ENCODE measurements at regions not wholly inside any gene's neighbourhood (a gene's known extent, or its start where the extent isn't known, plus 50 kb on each side); places are given as distances from the start of the nearest gene placed in this dataset.

- intact Hi-C loops (cut with micrococcal nuclease) (no loop called here), in situ Hi-C loops (cut with MboI) (no loop called here)
- no TSS peak for BruUV-seq (replicated peaks)
- Histone ChIP-seq H3K4me2 (ENCODE audit: insufficient read depth, low read length) (no peak overlapping the region), H4K20me1 (replicated peaks; ENCODE audit: control insufficient read depth, insufficient read depth, low read length) (no peaks in the 10 kb centered on the region), H3K79me2 (ENCODE audit: control insufficient read depth, insufficient read depth, low read length) (no peaks in the 10 kb centered on the region), H3K4me3 (peak overlapping the region; percentile 4; the same call in 1 of the 2 replicates), H2AFZ (ENCODE audit: low read depth, low read length) (no peak overlapping the region), H3K9me1 (ENCODE audit: control insufficient read depth, insufficient read depth, low read length) (no peaks in the 10 kb centered on the region), H3K9ac (ENCODE audit: insufficient read depth in 1 of 2, low read depth in 2 of 2, low read length in 2 of 2) (peak overlapping the region in 1 of 2 experiments; percentile 31; a peak in 1 of 4 replicates), H3K36me3 (ENCODE audit: control insufficient read depth, insufficient read depth, low read length) (no peaks in the 10 kb centered on the region), H3K27me3 (ENCODE audit: control insufficient read depth in 2 of 2, insufficient read depth in 2 of 2, low read length in 2 of 2) (peaks cover 26 to 33% of the 10 kb centered on the region in 2 experiments), H3K9me3 (replicated peaks; ENCODE audit: control insufficient read depth, insufficient read depth, low read depth, low read length) (no peaks in the 10 kb centered on the region), H3K4me1 (replicated peaks in 1 of 2; ENCODE audit: control insufficient read depth in 2 of 2, insufficient read depth in 2 of 2, low read length in 2 of 2) (peaks cover 0 to 16% of the 10 kb centered on the region in 2 experiments; a peak in 2 of 5 replicates), H3K27ac (ENCODE audit: extremely low read depth, low read depth, low read length) (no peak overlapping the region)
- DNase-seq (ENCODE audit: extremely low read depth in 1 of 4, low spot score in 3 of 4) (peak in 1 of 4 experiments; percentile 11), ATAC-seq (no peak; the same call in 2 of the 3 replicates), FAIRE-seq (no peak)
- ChIA-PET CTCF (ENCODE audit: low intra/inter-chr PET ratio) (no interaction called here), POLR2A (no interaction called here)
- TF ChIP-seq SIRT6 (IDR thresholded peaks at IDR 0.05; ENCODE audit: low read depth, low read length), result no peak
- TF ChIP-seq IRF2 (CRISPR knock-in tag; IDR thresholded peaks at IDR 0.05), result no peak
- TF ChIP-seq EZH2 (IDR thresholded peaks at IDR 0.05; ENCODE audit: borderline replicate concordance, low read depth, low read length), result 0 out of 2 replicates have a peak, but pooled peaks have one; percentile 52
- TF ChIP-seq EHMT2 (IDR thresholded peaks at IDR 0.05), result no peak
- no peak for TF ChIP-seq XRCC3 (IDR thresholded peaks at IDR 0.05)
- no peak for TF ChIP-seq ZNF197 (CRISPR knock-in tag; IDR thresholded peaks at IDR 0.05; ENCODE audit: low read depth)
- TF ChIP-seq, protein P1, sequence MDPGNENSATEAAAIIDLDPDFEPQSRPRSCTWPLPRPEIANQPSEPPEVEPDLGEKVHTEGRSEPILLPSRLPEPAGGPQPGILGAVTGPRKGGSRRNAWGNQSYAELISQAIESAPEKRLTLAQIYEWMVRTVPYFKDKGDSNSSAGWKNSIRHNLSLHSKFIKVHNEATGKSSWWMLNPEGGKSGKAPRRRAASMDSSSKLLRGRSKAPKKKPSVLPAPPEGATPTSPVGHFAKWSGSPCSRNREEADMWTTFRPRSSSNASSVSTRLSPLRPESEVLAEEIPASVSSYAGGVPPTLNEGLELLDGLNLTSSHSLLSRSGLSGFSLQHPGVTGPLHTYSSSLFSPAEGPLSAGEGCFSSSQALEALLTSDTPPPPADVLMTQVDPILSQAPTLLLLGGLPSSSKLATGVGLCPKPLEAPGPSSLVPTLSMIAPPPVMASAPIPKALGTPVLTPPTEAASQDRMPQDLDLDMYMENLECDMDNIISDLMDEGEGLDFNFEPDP (CRISPR knock-in tag; IDR thresholded peaks at IDR 0.05), result no peak
- 3% methylated on average over 20 of the region's 76 CpGs for WGBS (ENCODE audit: insufficient coverage, low coverage, missing lambda C conversion rate)
These were observed 386.8 kb downstream of the BCAT1 start for GRCh38 chr12:24561882-24562770.
